HG02938 (cell line): ENCODE measurements at regions not wholly inside any gene's neighbourhood (a gene's known extent, or its start where the extent isn't known, plus 50 kb on each side); places are given as distances from the start of the nearest gene placed in this dataset.

ENCODE experiments used
- ATAC-seq: cut with Tn5 transposase; IDR thresholded peaks from one replicate; pipeline ENCODE4 v1.9.1; 2021; ENCODE audit warnings: mild to moderate bottlenecking, moderate library complexity; ENCODE audit not compliant: unreplicated experiment

GRCh38 chr12:24482882-24483604 lies 465.9 kb downstream of the BCAT1 start:
- ATAC-seq: no peak

GRCh38 chr12:24482044-24482443 lies 466.9 kb downstream of the BCAT1 start:
- ATAC-seq: no peak

- no peak for ATAC-seq
Measured at GRCh38 chr12:24480766-24481449, 468.0 kb downstream of the BCAT1 start.

GRCh38 chr12:24479131-24479530 lies 469.8 kb downstream of the BCAT1 start:
- ATAC-seq: no peak

GRCh38 chr12:24478254-24478653 lies 470.6 kb downstream of the BCAT1 start:
- no peak for ATAC-seq

- ATAC-seq: no peak
Measured at GRCh38 chr12:24476310-24476709, 472.6 kb downstream of the BCAT1 start.

- no peak for ATAC-seq
Measured at GRCh38 chr12:24475337-24475736, 473.6 kb downstream of the BCAT1 start.

- ATAC-seq: no peak
Measured at GRCh38 chr12:24473097-24473496, 475.8 kb downstream of the BCAT1 start.

GRCh38 chr12:24470050-24470449 lies 478.9 kb downstream of the BCAT1 start:
- ATAC-seq: no peak

- no peak for ATAC-seq
Measured at GRCh38 chr12:24469089-24469488, 479.8 kb downstream of the BCAT1 start.

GRCh38 chr12:24467226-24467625 lies 481.7 kb downstream of the BCAT1 start:
- no peak for ATAC-seq

GRCh38 chr12:24463375-24463774 lies 485.5 kb downstream of the BCAT1 start:
- ATAC-seq: no peak

GRCh38 chr12:24462946-24463345 lies 486.0 kb downstream of the BCAT1 start:
- no peak for ATAC-seq

- ATAC-seq: no peak
Measured at GRCh38 chr12:24460506-24460905, 488.4 kb downstream of the BCAT1 start.

- ATAC-seq: no peak
Measured at GRCh38 chr12:24460099-24460498, 488.8 kb downstream of the BCAT1 start.

GRCh38 chr12:24455811-24456210 lies 493.1 kb downstream of the BCAT1 start:
- ATAC-seq: no peak

- ATAC-seq: no peak
Measured at GRCh38 chr12:24447678-24448077, 498.2 kb upstream of the SOX5 start.

- no peak for ATAC-seq
Measured at GRCh38 chr12:24446287-24446686, 496.8 kb upstream of the SOX5 start.

- no peak for ATAC-seq
Measured at GRCh38 chr12:24444634-24445033, 495.2 kb upstream of the SOX5 start.

GRCh38 chr12:24441458-24441857 lies 492.0 kb upstream of the SOX5 start:
- ATAC-seq: no peak

GRCh38 chr12:24436667-24437066 lies 487.2 kb upstream of the SOX5 start:
- no peak for ATAC-seq

- no peak for ATAC-seq
Measured at GRCh38 chr12:24431872-24432271, 482.4 kb upstream of the SOX5 start.

GRCh38 chr12:24427776-24428175 lies 478.3 kb upstream of the SOX5 start:
- no peak for ATAC-seq
